ENCODE measurements at regions not wholly inside any gene's neighbourhood (a gene's known extent, or its start where the extent isn't known, plus 50 kb on each side); places are given as distances from the start of the nearest gene placed in this dataset.
"Not testable (repeated sequence)": the region's sequence is repeated elsewhere in the genome, so short reads cannot be mapped to it uniquely, and the experiment has no call there.

GRCh38 chrX:138875472-138875871, 164.0 kb upstream of the FGF13 start:
- DNase-seq (ENCODE audit: extremely low read depth, low read depth): no peak

- DNase-seq (ENCODE audit: extremely low read depth, low read depth): no peak
Observed at GRCh38 chrX:138874271-138874935, 162.9 kb upstream of the FGF13 start.

DNA sequence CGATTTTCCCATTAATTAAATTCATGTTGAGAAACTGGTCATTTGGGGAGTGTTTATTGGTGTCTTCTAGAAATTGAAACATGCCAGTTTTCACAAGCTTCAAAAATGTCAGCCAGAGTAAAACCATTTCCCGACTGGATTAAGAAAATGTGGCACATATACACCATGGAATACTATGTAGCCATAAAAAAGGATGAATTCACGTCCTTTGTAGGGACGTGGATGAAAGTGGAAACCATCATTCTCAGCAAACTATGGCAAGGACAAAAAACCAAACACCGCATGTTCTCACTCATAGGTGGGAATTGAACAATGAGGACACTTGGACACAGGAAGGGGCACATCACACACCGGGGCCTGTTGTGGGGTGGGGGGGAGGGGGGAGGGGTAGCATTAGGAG, 162.1 kb upstream of the FGF13 start:
- not testable (repeated sequence) for DNase-seq (ENCODE audit: extremely low read depth, low read depth)

- DNase-seq (ENCODE audit: extremely low read depth, low read depth): no peak
Observed at GRCh38 chrX:138872537-138872936, 161.0 kb upstream of the FGF13 start.

DNA sequence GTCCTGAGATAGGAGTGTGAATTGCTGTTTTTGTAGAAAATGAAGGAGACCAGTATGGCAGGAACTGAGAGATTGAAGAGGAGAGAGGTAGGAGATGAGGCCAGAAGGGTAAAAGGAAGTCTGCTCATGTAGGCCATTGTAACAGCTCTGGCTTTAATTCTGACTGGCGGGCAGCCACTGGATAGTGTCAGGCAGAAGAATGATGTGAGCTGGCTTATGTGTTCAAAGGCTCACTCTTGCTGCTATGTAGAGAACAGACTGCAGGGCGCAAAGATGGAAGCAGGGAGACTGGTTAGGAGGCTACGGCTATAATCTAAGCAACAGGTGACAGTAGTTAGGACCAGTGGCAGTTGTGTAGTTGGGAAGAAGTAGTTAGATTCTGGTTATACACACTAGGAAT, 160.2 kb upstream of the FGF13 start:
- DNase-seq (ENCODE audit: extremely low read depth, low read depth): no peak

- no peak for DNase-seq (ENCODE audit: extremely low read depth, low read depth)
Observed at GRCh38 chrX:138866643-138867042, 155.1 kb upstream of the FGF13 start.

DNA sequence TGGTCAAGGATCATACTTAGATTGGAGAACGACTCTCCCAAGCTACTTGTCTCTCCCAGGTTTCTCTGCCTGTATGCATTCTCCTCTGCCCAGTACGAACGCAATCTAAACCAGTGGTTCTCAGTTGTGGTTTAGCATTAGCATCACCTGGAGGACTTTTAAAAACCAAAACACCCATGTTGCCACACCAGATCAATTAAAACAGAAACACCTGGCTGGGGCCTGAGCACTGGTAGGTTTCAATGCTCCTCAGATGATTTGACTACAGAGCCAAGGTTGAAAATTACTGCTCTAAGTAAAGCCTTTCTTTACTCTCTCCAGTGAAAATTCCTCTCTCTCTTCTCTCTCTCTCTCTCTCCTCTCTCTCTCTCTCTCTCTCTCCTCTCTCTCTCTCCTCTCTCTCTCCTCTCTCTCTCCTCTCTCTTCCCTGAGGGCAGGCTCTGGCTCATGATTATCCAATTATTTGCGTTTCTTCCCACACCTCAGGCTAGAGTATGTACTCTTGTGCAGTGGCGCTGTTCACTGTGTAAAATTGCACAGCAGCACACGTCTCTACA, 153.7 kb upstream of the FGF13 start:
- DNase-seq (ENCODE audit: extremely low read depth, low read depth): no peak

- DNase-seq (ENCODE audit: extremely low read depth, low read depth): no peak
Observed at GRCh38 chrX:138859421-138859820, 147.9 kb upstream of the FGF13 start.

- peak; percentile 4 for DNase-seq (ENCODE audit: extremely low read depth, low read depth)
Observed at GRCh38 chrX:138858951-138859350, 147.4 kb upstream of the FGF13 start.

GRCh38 chrX:138858438-138858837, 146.9 kb upstream of the FGF13 start:
- peak; percentile 32 for DNase-seq (ENCODE audit: extremely low read depth, low read depth)

- DNase-seq (ENCODE audit: extremely low read depth, low read depth): no peak
Observed at GRCh38 chrX:138856881-138857604, 145.5 kb upstream of the FGF13 start.

- no peak for DNase-seq (ENCODE audit: extremely low read depth, low read depth)
Observed at GRCh38 chrX:138853936-138854335, 142.4 kb upstream of the FGF13 start.

- no peak for DNase-seq (ENCODE audit: extremely low read depth, low read depth)
Observed at GRCh38 chrX:138849521-138849920, 138.0 kb upstream of the FGF13 start.

DNA sequence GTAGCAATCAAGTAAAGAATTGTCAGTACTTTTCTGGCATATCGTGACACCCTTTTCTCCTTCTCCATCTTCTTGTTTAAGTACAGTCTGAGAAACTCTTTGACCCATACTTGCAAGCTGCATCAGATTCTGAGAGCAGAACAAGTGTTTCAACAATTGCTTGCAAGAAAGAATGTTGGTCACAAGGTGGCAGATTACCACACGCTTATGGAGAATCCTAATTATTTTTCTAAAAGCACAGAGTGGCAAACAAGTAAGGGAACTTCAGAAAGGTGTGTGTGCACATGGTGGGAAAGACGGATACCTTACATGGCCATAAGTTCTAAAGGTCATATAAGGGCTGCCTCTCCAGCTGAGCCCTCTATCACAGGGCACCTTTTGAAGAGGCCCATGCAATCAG, 136.4 kb upstream of the FGF13 start:
- DNase-seq (ENCODE audit: extremely low read depth, low read depth): no peak

GRCh38 chrX:138845786-138846185, 134.3 kb upstream of the FGF13 start:
- DNase-seq (ENCODE audit: extremely low read depth, low read depth): no peak

DNA sequence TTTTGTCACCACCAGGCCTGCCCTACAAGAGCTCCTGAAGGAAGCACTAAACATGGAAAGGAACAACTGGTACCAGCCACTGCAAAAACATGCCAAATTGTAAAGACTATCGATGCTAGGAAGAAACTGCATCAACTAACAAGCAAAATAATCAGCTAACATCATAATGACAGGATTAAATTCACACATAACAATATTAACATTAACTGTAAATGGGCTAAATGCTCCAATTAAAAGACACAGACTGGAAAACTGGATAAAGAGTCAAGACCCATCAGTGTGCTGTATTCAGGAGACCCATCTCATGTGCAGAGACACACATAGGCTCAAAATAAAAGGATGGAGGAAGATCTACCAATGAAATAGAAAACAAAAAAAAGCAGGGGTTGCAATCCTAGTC, 95.9 kb upstream of the FGF13 start:
- not testable (repeated sequence) for DNase-seq (ENCODE audit: extremely low read depth, low read depth)

- DNase-seq (ENCODE audit: extremely low read depth, low read depth): no peak
Observed at GRCh38 chrX:138794246-138794645, 82.7 kb upstream of the FGF13 start.

- no peak for DNase-seq (ENCODE audit: extremely low read depth, low read depth)
Observed at GRCh38 chrX:138791551-138791950, 80.0 kb upstream of the FGF13 start.

GRCh38 chrX:138788771-138789170, 77.3 kb upstream of the FGF13 start:
- DNase-seq (ENCODE audit: extremely low read depth, low read depth): no peak

GRCh38 chrX:138778576-138778909, 67.0 kb upstream of the FGF13 start:
- not testable (repeated sequence) for DNase-seq (ENCODE audit: extremely low read depth, low read depth)

GRCh38 chrX:138777908-138778575, 66.5 kb upstream of the FGF13 start:
- not testable (repeated sequence) for DNase-seq (ENCODE audit: extremely low read depth, low read depth)

DNA sequence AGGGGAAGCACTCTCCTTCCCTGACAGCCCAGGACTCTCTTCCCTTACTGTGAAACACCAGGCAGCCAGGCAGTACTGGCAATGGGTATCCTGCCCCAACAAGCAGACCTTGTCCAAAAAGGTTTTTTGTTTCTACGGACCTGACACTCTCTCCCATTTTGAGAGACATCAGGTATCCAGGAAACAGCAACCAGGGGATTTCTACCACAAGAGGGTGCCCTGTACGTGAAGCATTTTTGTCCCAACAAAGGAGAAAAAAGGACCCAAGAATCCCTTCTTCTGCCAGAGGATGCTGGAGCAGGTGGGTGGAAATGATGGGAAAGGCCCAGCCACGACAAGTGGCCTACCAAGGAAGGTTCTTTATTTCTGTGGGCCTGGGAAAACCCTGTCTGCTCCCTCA, 65.7 kb upstream of the FGF13 start:
- no peak for DNase-seq (ENCODE audit: extremely low read depth, low read depth)
